ENCODE measurements at regions not wholly inside any gene's neighbourhood (a gene's known extent, or its start where the extent isn't known, plus 50 kb on each side); places are given as distances from the start of the nearest gene placed in this dataset.

GRCh38 chr21:21715266-21715969 lies 717.2 kb downstream of the NCAM2 start:
- TF ChIP-seq CTCF (IDR thresholded peaks at IDR 0.05) (no peak), POLR2A (IDR thresholded peaks at IDR 0.05) (no peak)

Data from uterus (tissue), 2 donors.